AG10803 (cell line): ENCODE measurements at regions not wholly inside any gene's neighbourhood (a gene's known extent, or its start where the extent isn't known, plus 50 kb on each side); places are given as distances from the start of the nearest gene placed in this dataset.

Experiments
- DNase-seq: peaks from one replicate; pipeline ENCODE4 v3.0.0; 2010; ENCODE audit warnings: low read depth
- H3K4me3 ChIP-seq: 2 replicates; pipeline ENCODE4 v1.5.1; 2011; ENCODE audit warnings: mild to moderate bottlenecking, low read length, control low read depth
- TF ChIP-seq, protein P1 (sequence below): conservative IDR thresholded peaks from 2 replicates; pipeline ENCODE4 v1.5.1; 2011; ENCODE audit warnings: mild to moderate bottlenecking, low read length, control low read depth, inconsistent platforms

GRCh38 chr2:155026651-155027174 lies 328.2 kb downstream of the KCNJ3 start:
- TF ChIP-seq, protein P1, sequence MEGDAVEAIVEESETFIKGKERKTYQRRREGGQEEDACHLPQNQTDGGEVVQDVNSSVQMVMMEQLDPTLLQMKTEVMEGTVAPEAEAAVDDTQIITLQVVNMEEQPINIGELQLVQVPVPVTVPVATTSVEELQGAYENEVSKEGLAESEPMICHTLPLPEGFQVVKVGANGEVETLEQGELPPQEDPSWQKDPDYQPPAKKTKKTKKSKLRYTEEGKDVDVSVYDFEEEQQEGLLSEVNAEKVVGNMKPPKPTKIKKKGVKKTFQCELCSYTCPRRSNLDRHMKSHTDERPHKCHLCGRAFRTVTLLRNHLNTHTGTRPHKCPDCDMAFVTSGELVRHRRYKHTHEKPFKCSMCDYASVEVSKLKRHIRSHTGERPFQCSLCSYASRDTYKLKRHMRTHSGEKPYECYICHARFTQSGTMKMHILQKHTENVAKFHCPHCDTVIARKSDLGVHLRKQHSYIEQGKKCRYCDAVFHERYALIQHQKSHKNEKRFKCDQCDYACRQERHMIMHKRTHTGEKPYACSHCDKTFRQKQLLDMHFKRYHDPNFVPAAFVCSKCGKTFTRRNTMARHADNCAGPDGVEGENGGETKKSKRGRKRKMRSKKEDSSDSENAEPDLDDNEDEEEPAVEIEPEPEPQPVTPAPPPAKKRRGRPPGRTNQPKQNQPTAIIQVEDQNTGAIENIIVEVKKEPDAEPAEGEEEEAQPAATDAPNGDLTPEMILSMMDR = no peak
- no peak overlapping the region for H3K4me3 ChIP-seq
- DNase-seq = no peak

DNA sequence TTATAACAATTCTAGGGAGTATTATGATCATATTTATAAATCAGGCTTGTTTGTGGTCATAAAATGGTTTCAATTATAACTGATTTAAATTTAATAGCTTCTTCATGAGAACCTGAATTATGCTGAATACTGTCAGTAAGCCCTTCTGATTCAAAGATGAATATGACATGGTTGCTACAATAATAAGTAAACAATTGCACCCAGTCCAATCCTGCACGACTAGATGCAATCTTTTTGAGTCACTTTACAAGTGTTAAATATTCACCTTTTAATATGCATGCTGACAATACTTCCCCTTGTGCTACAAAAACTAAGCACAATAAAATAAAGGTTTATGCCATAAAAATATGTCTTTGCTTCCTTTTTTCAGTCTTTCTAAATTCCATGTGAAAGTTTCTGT lies 325.2 kb downstream of the KCNJ3 start:
- DNase-seq = no peak
- TF ChIP-seq, protein P1 = no peak
- H3K4me3 ChIP-seq = no peak overlapping the region

DNA sequence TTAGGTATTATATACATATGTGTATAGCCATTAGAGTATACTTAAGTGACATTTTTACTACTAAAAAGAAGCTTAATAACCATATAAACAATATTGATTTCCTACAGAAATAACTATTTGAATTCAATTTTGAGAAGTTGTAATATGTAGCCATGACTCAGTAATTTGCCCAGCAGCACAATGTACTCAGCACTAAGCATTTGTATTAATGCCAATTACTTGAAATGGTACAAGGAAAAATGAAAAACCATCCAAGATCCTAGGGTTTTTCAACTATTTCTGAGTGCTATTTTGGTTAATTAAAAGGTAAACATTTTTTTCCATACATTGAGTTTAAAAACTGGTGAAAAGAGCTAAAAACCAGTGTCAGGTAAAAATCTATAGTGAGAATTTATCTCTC lies 324.0 kb downstream of the KCNJ3 start:
- no peak for DNase-seq
- H3K4me3 ChIP-seq = no peak overlapping the region
- TF ChIP-seq, protein P1 = no peak

- no peak for DNase-seq
- H3K4me3 ChIP-seq = no peak overlapping the region
- TF ChIP-seq, protein P1 = no peak
Observed at GRCh38 chr2:155021618-155022017, 323.1 kb downstream of the KCNJ3 start.

DNA sequence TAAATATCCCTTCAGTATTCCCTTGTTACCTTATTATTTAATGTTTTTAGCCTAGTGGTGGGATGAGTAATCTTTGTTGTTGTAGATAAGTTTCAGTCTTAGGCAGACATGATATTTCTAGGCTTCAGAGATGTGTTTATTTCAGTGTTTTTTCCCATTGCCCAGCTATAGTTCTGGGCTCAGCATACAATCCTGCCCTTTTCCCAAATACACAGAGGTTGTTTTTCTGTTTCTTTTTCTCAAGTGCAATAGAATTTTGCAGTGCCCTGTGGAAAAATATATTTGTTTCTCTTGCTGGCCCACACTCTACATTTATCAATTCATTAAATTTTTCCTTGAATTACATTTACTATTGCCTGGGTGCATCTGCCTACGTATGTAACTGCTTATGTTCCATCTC lies 321.8 kb downstream of the KCNJ3 start:
- H3K4me3 ChIP-seq = no peak overlapping the region
- TF ChIP-seq, protein P1 = no peak
- DNase-seq = no peak

GRCh38 chr2:155010925-155011324 lies 312.4 kb downstream of the KCNJ3 start:
- H3K4me3 ChIP-seq = no peak overlapping the region
- DNase-seq = no peak
- TF ChIP-seq, protein P1 = no peak

GRCh38 chr2:154995361-154995760 lies 296.9 kb downstream of the KCNJ3 start:
- no peak overlapping the region for H3K4me3 ChIP-seq
- TF ChIP-seq, protein P1 = no peak
- DNase-seq = no peak
